ENCODE measurements at regions not wholly inside any gene's neighbourhood (a gene's known extent, or its start where the extent isn't known, plus 50 kb on each side); places are given as distances from the start of the nearest gene placed in this dataset.

DNA sequence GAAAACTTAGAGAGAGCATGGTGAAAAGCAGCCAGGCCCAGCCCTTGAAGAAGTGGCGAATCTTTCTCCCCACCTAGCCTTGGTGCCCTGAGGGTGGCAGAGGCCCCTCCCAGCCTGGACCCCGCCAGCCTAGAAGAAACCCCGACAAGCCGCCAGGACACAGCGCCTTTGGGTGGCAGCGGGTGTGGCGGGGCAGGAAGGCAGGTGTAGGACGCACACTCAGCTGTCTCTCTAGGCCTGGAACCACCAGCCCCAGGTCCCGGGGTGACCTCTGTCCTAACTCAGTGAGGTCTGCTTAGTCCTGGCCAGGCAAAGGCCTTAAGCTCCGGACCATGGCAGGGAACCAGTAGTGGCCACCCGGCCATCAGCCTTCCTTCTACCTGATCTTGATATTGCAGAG lies 178.3 kb downstream of the BARX1 start (continued):
- TF ChIP-seq, protein P1, sequence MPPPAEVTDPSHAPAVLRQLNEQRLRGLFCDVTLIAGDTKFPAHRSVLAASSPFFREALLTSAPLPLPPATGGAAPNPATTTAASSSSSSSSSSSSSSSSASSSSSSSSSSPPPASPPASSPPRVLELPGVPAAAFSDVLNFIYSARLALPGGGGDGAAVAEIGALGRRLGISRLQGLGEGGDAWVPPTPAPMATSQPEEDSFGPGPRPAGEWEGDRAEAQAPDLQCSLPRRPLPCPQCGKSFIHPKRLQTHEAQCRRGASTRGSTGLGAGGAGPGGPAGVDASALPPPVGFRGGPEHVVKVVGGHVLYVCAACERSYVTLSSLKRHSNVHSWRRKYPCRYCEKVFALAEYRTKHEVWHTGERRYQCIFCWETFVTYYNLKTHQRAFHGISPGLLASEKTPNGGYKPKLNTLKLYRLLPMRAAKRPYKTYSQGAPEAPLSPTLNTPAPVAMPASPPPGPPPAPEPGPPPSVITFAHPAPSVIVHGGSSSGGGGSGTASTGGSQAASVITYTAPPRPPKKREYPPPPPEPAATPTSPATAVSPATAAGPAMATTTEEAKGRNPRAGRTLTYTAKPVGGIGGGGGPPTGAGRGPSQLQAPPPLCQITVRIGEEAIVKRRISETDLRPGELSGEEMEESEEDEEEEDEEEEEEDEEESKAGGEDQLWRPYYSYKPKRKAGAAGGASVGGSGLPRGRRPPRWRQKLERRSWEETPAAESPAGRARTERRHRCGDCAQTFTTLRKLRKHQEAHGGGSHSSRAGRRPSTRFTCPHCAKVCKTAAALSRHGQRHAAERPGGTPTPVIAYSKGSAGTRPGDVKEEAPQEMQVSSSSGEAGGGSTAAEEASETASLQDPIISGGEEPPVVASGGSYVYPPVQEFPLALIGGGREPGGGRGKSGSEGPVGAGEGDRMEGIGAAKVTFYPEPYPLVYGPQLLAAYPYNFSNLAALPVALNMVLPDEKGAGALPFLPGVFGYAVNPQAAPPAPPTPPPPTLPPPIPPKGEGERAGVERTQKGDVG (CRISPR knock-in tag; IDR thresholded peaks at IDR 0.05): no peak
- TF ChIP-seq YY1 (IDR thresholded peaks at IDR 0.05; ENCODE audit: low read depth, low read length): no peak

GRCh38 chr9:93776256-93776655 lies 178.9 kb downstream of the BARX1 start:
- no peak overlapping the region for H3K9ac ChIP-seq (ENCODE audit: control insufficient read depth, insufficient read depth, low read length)
- ChIA-PET RAD21 (ENCODE audit: unreplicated experiment) (no interaction called here), SMC1A (ENCODE audit: uncharacterized antibody, unreplicated experiment) (no interaction called here), POLR2A (no interaction called here), CTCF (no interaction called here)
- no peaks in the 10 kb centered on the region for H4K20me1 ChIP-seq (ENCODE audit: control insufficient read depth, insufficient read depth)
- in situ Hi-C loops (cut with MboI): no loop called here
- H3K27ac ChIP-seq (ENCODE audit: control insufficient read depth, insufficient read depth): no peak overlapping the region
- no peaks in the 10 kb centered on the region for H3K36me3 ChIP-seq (ENCODE audit: control insufficient read depth in 2 of 2, insufficient read depth in 2 of 2, low read length in 1 of 2)
- no peaks in the 10 kb centered on the region for H3K4me1 ChIP-seq (ENCODE audit: control insufficient read depth, insufficient read depth, low read length)
- intact Hi-C loops (cut with micrococcal nuclease; ENCODE audit: unreplicated experiment): no loop called here
- H3K9me3 ChIP-seq (replicated peaks; ENCODE audit: control insufficient read depth, insufficient read depth, low read length): no peaks in the 10 kb centered on the region
- no peak overlapping the region for H3K4me3 ChIP-seq
- BruUV-seq (replicated peaks): no TSS peak
- no peaks in the 10 kb centered on the region for H3K79me2 ChIP-seq (ENCODE audit: control insufficient read depth, insufficient read depth, low read length)
- H2AFZ ChIP-seq (ENCODE audit: control insufficient read depth, low read depth, low read length): no peak overlapping the region
- DNase-seq (ENCODE audit: low read depth, low spot score): no peak
- no peak overlapping the region for H3K4me2 ChIP-seq (ENCODE audit: control insufficient read depth, insufficient read depth)
- no peaks in the 10 kb centered on the region for H3K27me3 ChIP-seq (replicated peaks in 1 of 2; ENCODE audit: control insufficient read depth in 2 of 2, insufficient read depth in 2 of 2, low read length in 1 of 2)
- WGBS (ENCODE audit: insufficient coverage, insufficient replicate concordance, low lambda C conversion rate, missing lambda C conversion rate): 0% methylated on average over 1 of the region's 1 CpG
- FAIRE-seq: no peak
- TF ChIP-seq ATF3 (IDR thresholded peaks at IDR 0.05; ENCODE audit: borderline replicate concordance, extremely low read depth, low read depth, low read length): no peak
- no peak for TF ChIP-seq ATF7 (IDR thresholded peaks at IDR 0.05; ENCODE audit: low read depth)
- TF ChIP-seq ZNF274 (IDR thresholded peaks at IDR 0.05; ENCODE audit: insufficient read depth, insufficient read length): no peak
- TF ChIP-seq TCF7 (IDR thresholded peaks at IDR 0.05; ENCODE audit: borderline replicate concordance): no peak
- no peak for TF ChIP-seq TAF1 (IDR thresholded peaks at IDR 0.05; ENCODE audit: borderline replicate concordance, low read depth, low read length)
- TF ChIP-seq, protein P2, sequence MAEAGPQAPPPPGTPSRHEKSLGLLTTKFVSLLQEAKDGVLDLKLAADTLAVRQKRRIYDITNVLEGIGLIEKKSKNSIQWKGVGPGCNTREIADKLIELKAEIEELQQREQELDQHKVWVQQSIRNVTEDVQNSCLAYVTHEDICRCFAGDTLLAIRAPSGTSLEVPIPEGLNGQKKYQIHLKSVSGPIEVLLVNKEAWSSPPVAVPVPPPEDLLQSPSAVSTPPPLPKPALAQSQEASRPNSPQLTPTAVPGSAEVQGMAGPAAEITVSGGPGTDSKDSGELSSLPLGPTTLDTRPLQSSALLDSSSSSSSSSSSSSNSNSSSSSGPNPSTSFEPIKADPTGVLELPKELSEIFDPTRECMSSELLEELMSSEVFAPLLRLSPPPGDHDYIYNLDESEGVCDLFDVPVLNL (IDR thresholded peaks at IDR 0.05; ENCODE audit: low read depth, low read length): no peak
- no peak for TF ChIP-seq CEBPB (IDR thresholded peaks at IDR 0.05; ENCODE audit: borderline replicate concordance in 1 of 2, low read depth in 2 of 2, low read length in 2 of 2)
- TF ChIP-seq ASH2L (IDR thresholded peaks at IDR 0.05; ENCODE audit: borderline replicate concordance, low read depth): no peak
- ATAC-seq: no peak
